HFFc6 (cell line): ENCODE measurements at regions not wholly inside any gene's neighbourhood (a gene's known extent, or its start where the extent isn't known, plus 50 kb on each side); places are given as distances from the start of the nearest gene placed in this dataset.

ENCODE experiments used
- DNase-seq: peaks from one replicate; pipeline ENCODE4 v3.0.0-alpha.2; 2018
- H3K27ac Mint-ChIP-seq: 2 replicates; pipeline ENCODE4 v1.8.0; 2020; ENCODE audit warnings: mild to moderate bottlenecking, mixed read lengths
- H3K27me3 Mint-ChIP-seq: 2 replicates; pipeline ENCODE4 v1.8.0; 2021; ENCODE audit warnings: mild to moderate bottlenecking, moderate library complexity, mixed read lengths; ENCODE audit not compliant: insufficient read depth
- H3K36me3 Mint-ChIP-seq: 2 replicates; pipeline ENCODE4 v1.8.0; 2021; ENCODE audit warnings: low read depth, mixed read lengths
- H3K4me1 Mint-ChIP-seq: 2 replicates; pipeline ENCODE4 v1.8.0; 2020; ENCODE audit warnings: low read depth, mixed read lengths
- H3K4me3 Mint-ChIP-seq: 2 replicates; pipeline ENCODE4 v1.8.0; 2020; ENCODE audit warnings: mild to moderate bottlenecking, moderate library complexity, mixed read lengths
- H3K9me3 Mint-ChIP-seq: 2 replicates; pipeline ENCODE4 v1.8.0; 2020; ENCODE audit warnings: mild to moderate bottlenecking, mixed read lengths
- TF ChIP-seq, protein P1 (sequence below): fragments of 200-600 bp; sonication (generic); IDR thresholded peaks from 2 replicates; pipeline ENCODE4 v1.5.0; 2021; ENCODE audit warnings: antibody characterized with exemption, mild to moderate bottlenecking

DNA sequence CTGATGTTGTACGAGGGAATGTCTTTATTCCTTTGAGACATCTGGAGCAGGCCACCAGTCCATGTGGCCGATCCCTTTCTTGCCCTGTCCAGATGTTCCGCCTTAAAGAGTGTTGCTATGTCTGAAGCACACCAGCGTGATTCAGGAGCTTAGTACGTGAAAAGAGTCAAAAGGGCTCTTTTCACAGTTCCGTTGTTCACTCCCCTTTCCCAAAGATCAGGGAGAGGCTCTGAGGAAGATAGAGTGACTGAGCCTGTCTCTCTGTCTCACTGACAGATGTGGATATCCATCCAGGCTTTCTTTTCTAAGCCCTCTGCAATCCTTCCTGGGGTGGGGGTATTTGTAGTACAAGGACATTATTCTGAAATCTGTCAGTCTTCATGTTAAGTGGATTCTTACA is 262.5 kb upstream of the LRTM1 start:
- Mint-ChIP-seq H3K4me1 (peaks cover 70% of the 10 kb centered on the region), H3K27me3 (no peaks in the 10 kb centered on the region; the same call in 1 of the 2 replicates), H3K4me3 (peak overlapping the region; percentile 70), H3K9me3 (no peaks in the 10 kb centered on the region), H3K27ac (peak overlapping the region; percentile 95), H3K36me3 (0 out of 2 replicates have a peak, but pooled peaks cover 9% of the 10 kb centered on the region)
- DNase-seq: peak; percentile 76
- TF ChIP-seq, protein P1, sequence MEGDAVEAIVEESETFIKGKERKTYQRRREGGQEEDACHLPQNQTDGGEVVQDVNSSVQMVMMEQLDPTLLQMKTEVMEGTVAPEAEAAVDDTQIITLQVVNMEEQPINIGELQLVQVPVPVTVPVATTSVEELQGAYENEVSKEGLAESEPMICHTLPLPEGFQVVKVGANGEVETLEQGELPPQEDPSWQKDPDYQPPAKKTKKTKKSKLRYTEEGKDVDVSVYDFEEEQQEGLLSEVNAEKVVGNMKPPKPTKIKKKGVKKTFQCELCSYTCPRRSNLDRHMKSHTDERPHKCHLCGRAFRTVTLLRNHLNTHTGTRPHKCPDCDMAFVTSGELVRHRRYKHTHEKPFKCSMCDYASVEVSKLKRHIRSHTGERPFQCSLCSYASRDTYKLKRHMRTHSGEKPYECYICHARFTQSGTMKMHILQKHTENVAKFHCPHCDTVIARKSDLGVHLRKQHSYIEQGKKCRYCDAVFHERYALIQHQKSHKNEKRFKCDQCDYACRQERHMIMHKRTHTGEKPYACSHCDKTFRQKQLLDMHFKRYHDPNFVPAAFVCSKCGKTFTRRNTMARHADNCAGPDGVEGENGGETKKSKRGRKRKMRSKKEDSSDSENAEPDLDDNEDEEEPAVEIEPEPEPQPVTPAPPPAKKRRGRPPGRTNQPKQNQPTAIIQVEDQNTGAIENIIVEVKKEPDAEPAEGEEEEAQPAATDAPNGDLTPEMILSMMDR: no peak

DNA sequence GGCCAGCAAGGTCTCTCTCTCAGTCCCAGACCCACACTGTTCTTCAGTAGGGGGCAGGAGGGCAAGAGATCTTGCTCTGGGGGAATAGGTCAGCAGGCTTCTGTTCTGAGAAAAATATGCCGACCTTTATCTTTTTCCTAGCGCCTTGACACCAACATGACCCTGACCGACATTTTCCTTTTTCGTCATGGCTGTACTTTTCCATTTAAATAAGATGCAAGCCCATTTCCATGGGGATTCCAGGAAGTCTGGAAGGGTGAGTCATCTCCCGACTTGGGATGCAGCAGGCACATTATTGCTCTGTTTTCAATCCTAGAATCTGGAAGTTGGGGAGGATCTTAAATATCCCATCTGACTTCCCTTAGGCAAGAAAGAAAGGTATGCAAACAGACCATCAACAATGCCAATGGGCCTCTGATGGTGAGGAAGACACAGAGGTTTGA is 261.5 kb upstream of the LRTM1 start:
- Mint-ChIP-seq H3K36me3 (0 out of 2 replicates have a peak, but pooled peaks cover 9% of the 10 kb centered on the region), H3K27ac (peak overlapping the region; percentile 95), H3K4me1 (peaks cover 78% of the 10 kb centered on the region), H3K9me3 (no peaks in the 10 kb centered on the region), H3K27me3 (no peaks in the 10 kb centered on the region; the same call in 1 of the 2 replicates), H3K4me3 (peak overlapping the region; percentile 68)
- peak; percentile 76 for DNase-seq
- TF ChIP-seq, protein P1: no peak

DNA sequence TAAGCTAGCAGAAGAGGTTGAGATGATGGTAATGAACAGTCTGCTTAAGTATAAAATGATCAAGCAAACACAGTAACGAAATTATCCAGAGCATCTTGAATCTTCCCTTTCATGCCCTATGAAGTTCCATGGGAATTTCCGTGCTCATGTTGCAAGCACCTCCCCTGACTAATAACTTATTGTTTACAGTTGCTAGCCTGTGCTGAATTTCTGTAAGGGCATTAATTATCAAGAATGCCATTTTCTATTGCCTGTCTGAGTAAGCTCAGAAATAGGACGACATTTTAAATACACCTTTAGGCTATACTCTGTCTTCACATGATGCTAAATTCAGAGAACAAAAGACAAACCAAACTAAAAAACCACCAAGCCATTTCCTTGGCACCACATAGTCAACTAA is 257.5 kb upstream of the LRTM1 start:
- no peaks in the 10 kb centered on the region for H3K9me3 Mint-ChIP-seq
- peak overlapping the region; percentile 6; the same call in 1 of the 2 replicates for H3K4me3 Mint-ChIP-seq
- H3K36me3 Mint-ChIP-seq: no peaks in the 10 kb centered on the region
- TF ChIP-seq, protein P1: no peak
- peaks cover 75% of the 10 kb centered on the region for H3K4me1 Mint-ChIP-seq
- H3K27me3 Mint-ChIP-seq: no peaks in the 10 kb centered on the region; the same call in 1 of the 2 replicates
- peak; percentile 85 for DNase-seq
- peak overlapping the region; percentile 83 for H3K27ac Mint-ChIP-seq

DNA sequence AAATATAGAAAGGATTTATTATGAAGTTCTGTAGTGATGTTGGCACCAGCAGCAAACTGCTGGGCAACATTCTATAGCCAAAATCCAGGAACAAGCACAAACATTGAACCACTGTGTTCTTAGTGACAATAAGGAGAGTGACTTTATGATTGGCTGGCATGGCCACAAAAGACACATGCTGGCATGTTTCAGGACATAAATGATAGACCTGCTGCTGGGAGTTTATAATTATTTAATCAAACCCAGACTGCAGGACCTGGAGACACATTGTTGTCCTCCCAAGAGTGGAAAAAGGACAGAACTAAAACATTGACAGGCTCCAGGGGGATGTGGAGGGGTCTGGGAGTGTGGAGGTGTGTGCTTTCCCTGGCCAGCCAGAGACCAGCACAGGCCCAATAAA is 255.3 kb upstream of the LRTM1 start:
- no peaks in the 10 kb centered on the region; the same call in 1 of the 2 replicates for H3K27me3 Mint-ChIP-seq
- peaks cover 75% of the 10 kb centered on the region for H3K4me1 Mint-ChIP-seq
- no peaks in the 10 kb centered on the region for H3K9me3 Mint-ChIP-seq
- H3K36me3 Mint-ChIP-seq: no peaks in the 10 kb centered on the region
- DNase-seq: no peak
- TF ChIP-seq, protein P1: no peak
- H3K4me3 Mint-ChIP-seq: no peak overlapping the region
- no peak overlapping the region for H3K27ac Mint-ChIP-seq

DNA sequence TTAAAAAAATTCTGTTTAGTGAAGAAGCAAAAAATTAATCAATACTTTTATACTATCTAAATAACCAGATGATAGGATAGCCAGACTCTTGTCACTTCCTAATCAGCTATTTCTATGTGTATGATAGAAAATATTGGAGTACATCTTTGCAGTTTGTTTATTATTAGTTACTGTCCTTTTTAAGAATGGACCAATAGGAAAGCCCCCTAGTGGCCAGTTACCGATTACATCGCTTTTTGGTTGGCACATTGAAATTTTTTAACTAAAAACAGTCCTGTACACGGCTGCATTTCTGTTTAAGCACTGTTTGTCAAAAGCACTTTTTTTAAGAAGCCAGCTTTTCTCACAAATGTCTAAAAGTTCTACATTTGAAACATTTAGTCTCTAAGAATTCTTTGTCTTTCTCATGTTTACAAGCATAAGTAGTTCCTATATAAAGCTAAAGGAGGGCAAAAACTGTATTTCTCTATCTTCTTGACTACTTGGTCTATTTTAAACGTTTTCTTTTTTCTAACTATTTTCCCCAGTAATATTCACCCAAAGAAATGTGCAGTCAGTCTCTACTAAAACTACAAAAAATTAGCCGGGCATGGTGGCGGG is 253.2 kb upstream of the LRTM1 start:
- H3K4me1 Mint-ChIP-seq: peaks cover 78% of the 10 kb centered on the region
- no peak overlapping the region for H3K27ac Mint-ChIP-seq
- H3K9me3 Mint-ChIP-seq: no peaks in the 10 kb centered on the region
- no peaks in the 10 kb centered on the region for H3K36me3 Mint-ChIP-seq
- H3K4me3 Mint-ChIP-seq: no peak overlapping the region
- peak; percentile 48 for DNase-seq
- no peaks in the 10 kb centered on the region for H3K27me3 Mint-ChIP-seq
- TF ChIP-seq, protein P1: peak; percentile 95
